ENCODE measurements at regions not wholly inside any gene's neighbourhood (a gene's known extent, or its start where the extent isn't known, plus 50 kb on each side); places are given as distances from the start of the nearest gene placed in this dataset.
"Not testable (repeated sequence)": the region's sequence is repeated elsewhere in the genome, so short reads cannot be mapped to it uniquely, and the experiment has no call there.

DNA sequence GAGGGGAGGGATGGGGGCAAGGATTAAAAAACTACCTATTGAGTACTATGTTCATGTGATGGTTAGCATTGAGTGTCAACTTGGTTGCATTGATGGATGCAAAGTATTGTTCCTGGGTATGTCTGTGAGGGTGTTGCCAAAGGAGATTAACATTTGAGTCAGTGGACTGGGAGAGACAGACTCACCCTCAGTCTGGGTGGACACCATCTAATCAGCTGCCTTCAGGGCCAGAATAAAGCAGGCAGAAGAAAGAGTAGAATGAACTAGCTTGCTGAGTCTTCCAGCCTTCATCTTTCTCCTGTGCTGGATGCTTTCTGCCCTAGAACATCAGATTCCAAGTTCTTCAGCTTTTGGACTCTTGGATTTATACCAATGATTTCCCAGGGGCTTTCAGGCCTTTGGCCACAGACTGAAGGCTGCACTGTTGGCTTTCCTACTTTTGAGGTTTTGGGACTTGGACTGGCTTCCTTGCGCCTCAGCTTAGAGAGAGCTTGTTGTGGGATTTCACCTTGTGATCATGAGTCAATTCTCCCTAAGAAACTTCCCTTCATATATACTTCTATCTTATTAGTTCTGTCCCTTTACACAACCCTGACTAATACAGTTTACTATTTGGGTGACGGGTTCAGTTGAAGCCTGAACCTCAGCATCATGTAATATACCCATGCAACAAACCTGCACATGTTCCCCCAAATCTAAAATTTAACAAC is 70.2 kb downstream of the MTNR1B start:
- H3K4me1 Mint-ChIP-seq (ENCODE audit: low read depth) = no peaks in the 10 kb centered on the region

DNA sequence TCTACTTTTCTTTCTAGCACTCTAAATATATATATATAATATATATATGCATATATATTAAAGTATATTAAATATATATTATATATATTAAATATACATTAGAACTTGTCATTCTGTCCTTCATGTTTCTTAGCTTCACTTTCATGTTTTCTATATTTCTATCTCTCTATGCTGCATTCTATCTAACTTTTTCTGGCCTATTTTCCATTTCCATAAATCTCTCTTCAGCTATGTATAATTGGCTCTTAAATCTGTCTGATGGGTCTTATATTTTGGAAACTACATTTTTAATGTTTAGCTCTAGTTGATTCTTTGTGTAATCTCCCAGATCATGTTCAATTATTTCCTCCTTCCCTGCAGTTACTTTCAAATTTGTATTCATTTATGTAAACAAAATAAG is 72.2 kb downstream of the MTNR1B start:
- DNase-seq = no peak
- CTCF ChIA-PET = no interaction called here
- peaks cover 11% of the 10 kb centered on the region for H3K27me3 Mint-ChIP-seq
- no peak overlapping the region for H3K4me3 Mint-ChIP-seq
- intact Hi-C loops (cut with micrococcal nuclease) = no loop called here
- no peaks in the 10 kb centered on the region for H3K4me1 Mint-ChIP-seq (ENCODE audit: low read depth)
- peaks cover 2% of the 10 kb centered on the region for H3K9me3 Mint-ChIP-seq
- POLR2A ChIA-PET = no interaction called here
- no peaks in the 10 kb centered on the region for H3K36me3 Mint-ChIP-seq (ENCODE audit: low read depth)
- H3K27ac Mint-ChIP-seq = no peak overlapping the region
- TF ChIP-seq, protein P1, sequence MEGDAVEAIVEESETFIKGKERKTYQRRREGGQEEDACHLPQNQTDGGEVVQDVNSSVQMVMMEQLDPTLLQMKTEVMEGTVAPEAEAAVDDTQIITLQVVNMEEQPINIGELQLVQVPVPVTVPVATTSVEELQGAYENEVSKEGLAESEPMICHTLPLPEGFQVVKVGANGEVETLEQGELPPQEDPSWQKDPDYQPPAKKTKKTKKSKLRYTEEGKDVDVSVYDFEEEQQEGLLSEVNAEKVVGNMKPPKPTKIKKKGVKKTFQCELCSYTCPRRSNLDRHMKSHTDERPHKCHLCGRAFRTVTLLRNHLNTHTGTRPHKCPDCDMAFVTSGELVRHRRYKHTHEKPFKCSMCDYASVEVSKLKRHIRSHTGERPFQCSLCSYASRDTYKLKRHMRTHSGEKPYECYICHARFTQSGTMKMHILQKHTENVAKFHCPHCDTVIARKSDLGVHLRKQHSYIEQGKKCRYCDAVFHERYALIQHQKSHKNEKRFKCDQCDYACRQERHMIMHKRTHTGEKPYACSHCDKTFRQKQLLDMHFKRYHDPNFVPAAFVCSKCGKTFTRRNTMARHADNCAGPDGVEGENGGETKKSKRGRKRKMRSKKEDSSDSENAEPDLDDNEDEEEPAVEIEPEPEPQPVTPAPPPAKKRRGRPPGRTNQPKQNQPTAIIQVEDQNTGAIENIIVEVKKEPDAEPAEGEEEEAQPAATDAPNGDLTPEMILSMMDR (IDR thresholded peaks at IDR 0.05) = no peak
- no peak for ATAC-seq

More for the DNA sequence above, 70.2 kb downstream of the MTNR1B start:
- peaks cover 2% of the 10 kb centered on the region for H3K9me3 Mint-ChIP-seq
- no peak for DNase-seq
- H3K27ac Mint-ChIP-seq = no peak overlapping the region
- ATAC-seq = no peak
- TF ChIP-seq, protein P1 (IDR thresholded peaks at IDR 0.05) = no peak
- H3K27me3 Mint-ChIP-seq = peaks cover 11% of the 10 kb centered on the region
- no peak overlapping the region for H3K4me3 Mint-ChIP-seq
- intact Hi-C loops (cut with micrococcal nuclease) = no loop called here
- POLR2A ChIA-PET = no interaction called here
- no peaks in the 10 kb centered on the region for H3K36me3 Mint-ChIP-seq (ENCODE audit: low read depth)
- CTCF ChIA-PET = no interaction called here

DNA sequence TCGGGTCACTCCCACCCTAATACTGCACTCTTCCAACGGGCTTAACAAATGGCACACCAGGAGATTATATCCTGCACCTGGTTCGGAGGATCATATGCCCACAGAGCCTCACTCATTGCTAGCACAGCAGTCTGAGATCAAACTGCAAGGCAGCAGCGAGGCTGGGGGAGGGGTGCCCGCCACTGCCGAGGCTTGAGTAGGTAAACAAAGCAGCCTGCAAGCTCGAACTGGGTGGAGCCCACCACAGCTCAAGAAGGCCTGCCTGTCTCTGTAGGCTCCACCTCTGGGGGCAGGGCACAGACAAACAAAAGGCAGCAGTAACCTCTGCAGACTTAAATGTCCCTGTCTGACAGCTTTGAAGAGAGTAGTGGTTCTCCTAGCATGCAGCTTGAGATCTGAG is 73.7 kb downstream of the MTNR1B start:
- peaks cover 11% of the 10 kb centered on the region for H3K27me3 Mint-ChIP-seq
- CTCF ChIA-PET; ATAC-seq; intact Hi-C loops (cut with micrococcal nuclease); H3K27ac Mint-ChIP-seq; H3K36me3 Mint-ChIP-seq (ENCODE audit: low read depth); DNase-seq; H3K9me3 Mint-ChIP-seq; H3K4me1 Mint-ChIP-seq (ENCODE audit: low read depth); H3K4me3 Mint-ChIP-seq; POLR2A ChIA-PET: not testable (repeated sequence)

DNA sequence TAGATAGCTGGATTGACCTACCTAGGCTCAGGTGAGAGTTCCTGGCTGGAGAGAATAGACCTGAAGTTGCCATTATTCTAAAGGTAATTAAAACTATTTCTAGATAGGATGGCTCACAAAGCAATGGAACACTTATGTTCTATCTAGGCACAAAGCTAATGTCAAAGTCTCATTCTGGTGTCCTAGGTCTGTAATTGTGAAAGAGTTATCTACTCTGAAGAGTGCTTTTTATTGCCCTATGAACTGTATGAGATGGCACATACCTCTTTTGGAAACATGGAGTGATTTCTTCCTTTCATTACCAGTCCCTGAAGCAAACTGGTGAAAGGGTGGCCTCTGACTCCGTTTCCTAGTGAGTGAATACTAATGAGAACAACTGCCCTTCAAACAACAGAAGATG is 80.3 kb downstream of the MTNR1B start:
- Mint-ChIP-seq H3K4me3 (no peak overlapping the region), H3K27ac (no peak overlapping the region), H3K4me1 (ENCODE audit: low read depth) (peaks cover under 1% of the 10 kb centered on the region), H3K36me3 (ENCODE audit: low read depth) (no peaks in the 10 kb centered on the region), H3K27me3 (no peaks in the 10 kb centered on the region), H3K9me3 (no peaks in the 10 kb centered on the region)
- POLR2A ChIA-PET = no interaction called here
- CTCF ChIA-PET = no interaction called here
- ATAC-seq (no peak), DNase-seq (no peak)
- intact Hi-C loops (cut with micrococcal nuclease) = no loop called here
- TF ChIP-seq, protein P1 (IDR thresholded peaks at IDR 0.05) = no peak

DNA sequence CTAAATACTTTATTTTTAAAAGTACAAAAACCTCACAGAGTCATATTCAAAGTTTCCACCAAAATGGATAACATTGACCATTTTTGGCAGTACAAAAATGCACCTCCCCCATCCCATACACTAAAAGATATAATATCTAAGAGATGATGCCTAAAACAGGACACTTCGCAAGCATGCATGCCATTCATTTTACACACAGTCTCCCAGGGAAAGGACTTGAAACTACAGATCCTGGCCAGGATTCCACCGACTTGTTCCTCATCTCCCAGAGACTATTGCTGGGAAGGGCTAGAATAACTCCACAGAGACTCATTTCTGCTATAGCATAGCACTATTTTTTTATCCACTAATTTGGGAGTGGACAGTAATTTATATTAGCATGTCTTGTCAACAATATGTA is 81.7 kb downstream of the MTNR1B start:
- Mint-ChIP-seq H3K36me3 (ENCODE audit: low read depth) (no peaks in the 10 kb centered on the region), H3K27ac (no peak overlapping the region), H3K4me1 (ENCODE audit: low read depth) (peaks cover 4% of the 10 kb centered on the region), H3K9me3 (no peaks in the 10 kb centered on the region), H3K27me3 (no peaks in the 10 kb centered on the region), H3K4me3 (no peak overlapping the region)
- no peak for ATAC-seq
- no peak for DNase-seq
- ChIA-PET CTCF (no interaction called here), POLR2A (no interaction called here)
- TF ChIP-seq, protein P1 (IDR thresholded peaks at IDR 0.05) = no peak
- intact Hi-C loops (cut with micrococcal nuclease) = no loop called here
